ENCODE measurements at regions not wholly inside any gene's neighbourhood (a gene's known extent, or its start where the extent isn't known, plus 50 kb on each side); places are given as distances from the start of the nearest gene placed in this dataset.

GRCh38 chr5:29795096-29795652 lies 1398.3 kb upstream of the CDH6 start:
- intact Hi-C loops (cut with micrococcal nuclease): no loop called here
- H3K36me3 Mint-ChIP-seq (ENCODE audit: low read depth): no peaks in the 10 kb centered on the region
- POLR2A ChIA-PET: no interaction called here

GRCh38 chr5:29794141-29794787 lies 1399.2 kb upstream of the CDH6 start:
- Mint-ChIP-seq H3K36me3 (ENCODE audit: low read depth) (no peaks in the 10 kb centered on the region), H3K4me1 (ENCODE audit: low read depth) (no peaks in the 10 kb centered on the region), H3K9me3 (peaks cover 5% of the 10 kb centered on the region), H3K27ac (no peak overlapping the region), H3K27me3 (no peaks in the 10 kb centered on the region), H3K4me3 (no peak overlapping the region)
- DNase-seq: no peak
- ATAC-seq: no peak
- ChIA-PET POLR2A (no interaction called here), CTCF (no interaction called here)
- no peak for TF ChIP-seq CTCF (IDR thresholded peaks at IDR 0.05)
- intact Hi-C loops (cut with micrococcal nuclease): no loop called here

More at GRCh38 chr5:29795096-29795652, 1398.3 kb upstream of the CDH6 start:
- H3K27me3 Mint-ChIP-seq: no peaks in the 10 kb centered on the region
- no peak overlapping the region for H3K4me3 Mint-ChIP-seq
- ATAC-seq (no peak), DNase-seq (no peak)
- CTCF ChIA-PET: no interaction called here
- no peak overlapping the region for H3K27ac Mint-ChIP-seq
- H3K9me3 Mint-ChIP-seq: peaks cover 3% of the 10 kb centered on the region
- no peaks in the 10 kb centered on the region for H3K4me1 Mint-ChIP-seq (ENCODE audit: low read depth)
- TF ChIP-seq CTCF (IDR thresholded peaks at IDR 0.05): no peak

- ChIA-PET POLR2A (no interaction called here), CTCF (no interaction called here)
- H3K9me3 Mint-ChIP-seq: peaks cover 13% of the 10 kb centered on the region
- H3K4me3 Mint-ChIP-seq: no peak overlapping the region
- DNase-seq: no peak
- H3K36me3 Mint-ChIP-seq (ENCODE audit: low read depth): no peaks in the 10 kb centered on the region
- H3K27me3 Mint-ChIP-seq: no peaks in the 10 kb centered on the region
- no peak for TF ChIP-seq CTCF (IDR thresholded peaks at IDR 0.05)
- intact Hi-C loops (cut with micrococcal nuclease): no loop called here
- no peak for ATAC-seq
- H3K27ac Mint-ChIP-seq: no peak overlapping the region
- H3K4me1 Mint-ChIP-seq (ENCODE audit: low read depth): no peaks in the 10 kb centered on the region
These were observed 1403.2 kb upstream of the CDH6 start for GRCh38 chr5:29790281-29790680.

GRCh38 chr5:29780401-29780800 lies 1413.1 kb upstream of the CDH6 start:
- no peak overlapping the region for H3K4me3 Mint-ChIP-seq
- H3K27ac Mint-ChIP-seq: no peak overlapping the region
- no peak for TF ChIP-seq CTCF (IDR thresholded peaks at IDR 0.05)
- H3K4me1 Mint-ChIP-seq (ENCODE audit: low read depth): no peaks in the 10 kb centered on the region
- intact Hi-C loops (cut with micrococcal nuclease): no loop called here
- no peaks in the 10 kb centered on the region for H3K36me3 Mint-ChIP-seq (ENCODE audit: low read depth)
- no peaks in the 10 kb centered on the region for H3K27me3 Mint-ChIP-seq
- DNase-seq: no peak
- POLR2A ChIA-PET: no interaction called here
- CTCF ChIA-PET: interaction anchor here (1.2 kb wide), 1 partner anchor 9 kb away, joined by 3 read pairs; no protein-coding TSS in a partner anchor
- peaks cover 18% of the 10 kb centered on the region for H3K9me3 Mint-ChIP-seq
- no peak for ATAC-seq

- ChIA-PET POLR2A (no interaction called here), CTCF (no interaction called here)
- Mint-ChIP-seq H3K36me3 (ENCODE audit: low read depth) (no peaks in the 10 kb centered on the region), H3K4me3 (no peak overlapping the region), H3K27me3 (no peaks in the 10 kb centered on the region), H3K27ac (no peak overlapping the region), H3K9me3 (peaks cover 14% of the 10 kb centered on the region), H3K4me1 (ENCODE audit: low read depth) (no peaks in the 10 kb centered on the region)
- no peak for DNase-seq
- no peak for TF ChIP-seq CTCF (IDR thresholded peaks at IDR 0.05)
- intact Hi-C loops (cut with micrococcal nuclease): no loop called here
- no peak for ATAC-seq
These were observed 1414.3 kb upstream of the CDH6 start for GRCh38 chr5:29779141-29779540.
